H9 (cell line): ENCODE measurements at regions not wholly inside any gene's neighbourhood (a gene's known extent, or its start where the extent isn't known, plus 50 kb on each side); places are given as distances from the start of the nearest gene placed in this dataset.

Source experiments
- DNase-seq: peaks from one replicate; pipeline ENCODE4 v3.0.0-alpha.2; 2017
- H2AFZ ChIP-seq: one replicate; pipeline ENCODE4 v1.6.1; 2013; ENCODE audit warnings: mild to moderate bottlenecking, low read length, control low read depth, moderate library complexity
- H2AK5ac ChIP-seq: 2 replicates; pipeline ENCODE4 v1.6.1; 2013; ENCODE audit warnings: low read length, control low read depth, mixed read lengths; ENCODE audit not compliant: insufficient read length
- H2BK120ac ChIP-seq: one replicate; pipeline ENCODE4 v1.6.1; 2013; ENCODE audit warnings: low read depth, mild to moderate bottlenecking, low read length, control low read depth, inconsistent platforms; ENCODE audit not compliant: poor library complexity, severe bottlenecking
- H2BK12ac ChIP-seq: 2 replicates; pipeline ENCODE4 v1.6.1; 2013; ENCODE audit warnings: low read length, control low read depth, mixed read lengths, low read depth; ENCODE audit not compliant: insufficient read length
- H2BK15ac ChIP-seq: 2 replicates; pipeline ENCODE4 v1.6.1; 2013; ENCODE audit warnings: low read depth, low read length, control low read depth
- H2BK20ac ChIP-seq: one replicate; pipeline ENCODE4 v1.6.1; 2013; ENCODE audit warnings: low read depth, mild to moderate bottlenecking, low read length, control low read depth, inconsistent platforms; ENCODE audit not compliant: poor library complexity, severe bottlenecking
- H2BK5ac ChIP-seq: 2 replicates; pipeline ENCODE4 v1.6.1; 2013; ENCODE audit warnings: low read length, control low read depth, mixed read lengths; ENCODE audit not compliant: insufficient read length
- H3K14ac ChIP-seq: 2 replicates; pipeline ENCODE4 v1.6.1; 2013; ENCODE audit warnings: low read length, control low read depth; ENCODE audit not compliant: insufficient read depth
- H3K18ac ChIP-seq: 2 replicates; pipeline ENCODE4 v1.6.1; 2013; ENCODE audit warnings: low read depth, mild to moderate bottlenecking, mixed read lengths, low read length, control low read depth; ENCODE audit not compliant: insufficient read length
- H3K23ac ChIP-seq: 2 replicates; pipeline ENCODE4 v1.6.1; 2013; ENCODE audit warnings: low read length, control low read depth, mixed read lengths, low read depth; ENCODE audit not compliant: insufficient read length
- H3K23me2 ChIP-seq: 2 replicates; pipeline ENCODE4 v1.6.1; 2013; ENCODE audit warnings: low read depth, mild to moderate bottlenecking, mixed read lengths, low read length, control low read depth; ENCODE audit not compliant: insufficient read length, poor library complexity, severe bottlenecking
- H3K27ac ChIP-seq: 2 replicates; pipeline ENCODE4 v1.5.1; 2013; ENCODE audit warnings: low read length, control low read depth, mixed read lengths, low read depth; ENCODE audit not compliant: insufficient read length
- H3K27me3 ChIP-seq: 2 replicates; pipeline ENCODE4 v1.6.1; 2013; ENCODE audit warnings: low read length, control low read depth, inconsistent platforms; ENCODE audit not compliant: insufficient read depth
- H3K4ac ChIP-seq: 2 replicates; pipeline ENCODE4 v1.6.1; 2013; ENCODE audit warnings: low read depth, mild to moderate bottlenecking, control low read depth, inconsistent platforms, low read length, moderate library complexity
- H3K4me1 ChIP-seq: 2 replicates; pipeline ENCODE4 v1.6.1; 2013; ENCODE audit warnings: low read length, control low read depth, inconsistent platforms; ENCODE audit not compliant: insufficient read depth
- H3K4me2 ChIP-seq: 2 replicates; pipeline ENCODE4 v1.6.1; 2013; ENCODE audit warnings: low read length, control low read depth, mixed read lengths; ENCODE audit not compliant: insufficient read length, insufficient read depth
- H3K56ac ChIP-seq: 2 replicates; pipeline ENCODE4 v1.6.1; 2013; ENCODE audit warnings: low read depth, mild to moderate bottlenecking, mixed read lengths, low read length, control low read depth; ENCODE audit not compliant: insufficient read length
- H3K79me1 ChIP-seq: 2 replicates; pipeline ENCODE4 v1.6.1; 2013; ENCODE audit warnings: low read depth, mild to moderate bottlenecking, moderate library complexity, low read length, control low read depth, inconsistent platforms; ENCODE audit not compliant: insufficient read depth, poor library complexity, severe bottlenecking
- H3K79me2 ChIP-seq: 2 replicates; pipeline ENCODE4 v1.6.1; 2013; ENCODE audit warnings: low read length, control low read depth, inconsistent platforms; ENCODE audit not compliant: insufficient read depth
- H3K9ac ChIP-seq: 2 replicates; pipeline ENCODE4 v1.6.1; 2013; ENCODE audit warnings: low read length, control low read depth, mixed read lengths; ENCODE audit not compliant: insufficient read length; ENCODE audit errors: extremely low read depth
- H3K9me3 ChIP-seq: one replicate; pipeline ENCODE4 v1.6.1; 2013; ENCODE audit warnings: low read depth, low read length, inconsistent platforms; ENCODE audit not compliant: control insufficient read depth
- H3T11ph ChIP-seq: one replicate; pipeline ENCODE4 v1.6.1; 2013; ENCODE audit warnings: mild to moderate bottlenecking, low read length, control low read depth, inconsistent platforms
- H4K20me1 ChIP-seq: one replicate; pipeline ENCODE4 v1.6.1; 2013; ENCODE audit not compliant: control insufficient read depth, insufficient read length, insufficient read depth
- H4K5ac ChIP-seq: 2 replicates; pipeline ENCODE4 v1.6.1; 2013; ENCODE audit warnings: low read depth, mild to moderate bottlenecking, mixed read lengths, low read length, control low read depth; ENCODE audit not compliant: insufficient read length
- H4K8ac ChIP-seq: replicated peaks from 2 replicates; pipeline ENCODE4 v1.6.1; 2013; ENCODE audit warnings: low read length, control low read depth, mixed read lengths, low read depth; ENCODE audit not compliant: insufficient read length
- H4K91ac ChIP-seq: 2 replicates; pipeline ENCODE4 v1.6.1; 2013; ENCODE audit warnings: low read depth, mild to moderate bottlenecking, moderate library complexity, mixed read lengths, low read length, control low read depth; ENCODE audit not compliant: insufficient read length
- H3K27ac Mint-ChIP-seq, 3 experiments: 2 replicates in 2 of 3; 3 replicates in 1 of 3; pipeline ENCODE4 v1.8.0; 2020 to 2021; ENCODE audit warnings: mixed read lengths in 3 of 3, mild to moderate bottlenecking in 1 of 3, moderate library complexity in 1 of 3
- H3K27me3 Mint-ChIP-seq: 2 replicates; pipeline ENCODE4 v1.8.0; 2021; ENCODE audit warnings: low read depth, mild to moderate bottlenecking, moderate library complexity, mixed read lengths
- H3K36me3 Mint-ChIP-seq, 3 experiments: 2 replicates in 2 of 3; 3 replicates in 1 of 3; pipeline ENCODE4 v1.8.0; 2020 to 2021; ENCODE audit warnings: low read depth in 3 of 3, mixed read lengths in 3 of 3; ENCODE audit not compliant: insufficient read depth in 1 of 3
- H3K4me1 Mint-ChIP-seq, 2 experiments: 2 replicates each; pipeline ENCODE4 v1.8.0; 2020; ENCODE audit warnings: mixed read lengths in 2 of 2
- H3K4me3 Mint-ChIP-seq, 2 experiments: 2 replicates in 1 of 2; 3 replicates in 1 of 2; pipeline ENCODE4 v1.8.0; 2020 to 2021; ENCODE audit warnings: mild to moderate bottlenecking in 2 of 2, mixed read lengths in 2 of 2, moderate library complexity in 1 of 2
- H3K9me3 Mint-ChIP-seq, 2 experiments: 2 replicates in 1 of 2; 3 replicates in 1 of 2; pipeline ENCODE4 v1.8.0; 2020; ENCODE audit warnings: mild to moderate bottlenecking in 2 of 2, mixed read lengths in 2 of 2, moderate library complexity in 1 of 2
- CTCF ChIP-seq: fragments of 200-600 bp; sonication (generic); conservative IDR thresholded peaks from 3 replicates; pipeline ENCODE4 v1.8.0; 2021; ENCODE audit warnings: antibody characterized with exemption, mild to moderate bottlenecking
- WGBS: extraction: QIAGEN DNeasy Blood & Tissue Kit; methylation state at CpG from one replicate; pipeline ENCODE4 v1.1.7; 2013; ENCODE audit warnings: missing lambda C conversion rate, low lambda C conversion rate, mixed read lengths; ENCODE audit not compliant: insufficient read length; ENCODE audit errors: extremely low coverage; 5-methylcytosine and 5-hydroxymethylcytosine counted together

GRCh38 chr3:174536319-174536718, 322.8 kb upstream of the NAALADL2 start:
- peaks cover 71 to 75% of the 10 kb centered on the region in 2 experiments for H3K4me1 Mint-ChIP-seq

More at GRCh38 chr3:174536319-174536718, 322.8 kb upstream of the NAALADL2 start:
- no peak overlapping the region for H3K18ac ChIP-seq
- H2AFZ ChIP-seq: no peak overlapping the region
- no peaks in the 10 kb centered on the region for H3K9me3 ChIP-seq
- no peak overlapping the region for H3K14ac ChIP-seq
- H3K27ac Mint-ChIP-seq: 0 out of 7 replicates have a peak overlapping the region, but pooled peaks of 1 of the 3 experiments have one; percentile 47
- H4K91ac ChIP-seq: no peak overlapping the region
- H3K27ac ChIP-seq: no peak overlapping the region
- H3K79me1 ChIP-seq: no peaks in the 10 kb centered on the region
- no peak overlapping the region for H3K23ac ChIP-seq
- H3K36me3 Mint-ChIP-seq: no peaks in the 10 kb centered on the region; a peak in 1 of 7 replicates
- no peaks in the 10 kb centered on the region for H3K79me2 ChIP-seq
- no peak overlapping the region for H3K4ac ChIP-seq
- H3K4me3 Mint-ChIP-seq: no peak overlapping the region
- H3K9me3 Mint-ChIP-seq: no peaks in the 10 kb centered on the region; a peak in 1 of 5 replicates
- H2BK120ac ChIP-seq: no peak overlapping the region
- no peaks in the 10 kb centered on the region for H4K20me1 ChIP-seq
- no peak overlapping the region for H3K4me2 ChIP-seq
- no peak overlapping the region for H3T11ph ChIP-seq
- no peak overlapping the region for H4K8ac ChIP-seq
- no CpG with 5 or more reads among the region's 4 CpGs for WGBS
- H3K23me2 ChIP-seq: no peaks in the 10 kb centered on the region
- H2BK20ac ChIP-seq: no peak overlapping the region
- H2BK5ac ChIP-seq: no peak overlapping the region
- H4K5ac ChIP-seq: no peak overlapping the region
- TF ChIP-seq CTCF: peak; percentile 16; the same call in 1 of the 3 replicates
- no peak for DNase-seq
- no peak overlapping the region for H2AK5ac ChIP-seq
- peaks cover 5% of the 10 kb centered on the region; the same call in 1 of the 2 replicates for H3K4me1 ChIP-seq
- no peak overlapping the region for H3K56ac ChIP-seq
- H2BK15ac ChIP-seq: no peak overlapping the region
- no peaks in the 10 kb centered on the region for H3K27me3 Mint-ChIP-seq
- no peaks in the 10 kb centered on the region for H3K27me3 ChIP-seq
- H3K9ac ChIP-seq: no peak overlapping the region
- H2BK12ac ChIP-seq: no peak overlapping the region
